Kidney (tissue), 13 donors: ENCODE measurements at regions not wholly inside any gene's neighbourhood (a gene's known extent, or its start where the extent isn't known, plus 50 kb on each side); places are given as distances from the start of the nearest gene placed in this dataset.

ENCODE experiments used
- DNase-seq, 5 donors: peaks; one replicate each; pipeline ENCODE4 v3.0.0-alpha.2; 2013 to 2020
- FAIRE-seq: peaks from 2 replicates; lab custom pipeline; 2012; peaks lifted over from hg19 to GRCh38; lab: Jason Lieb, UNC
- H3K27ac ChIP-seq, 2 donors: one replicate each; pipeline ENCODE4 v1.7.0; 2013; ENCODE audit warnings: low read depth in 2 of 2, low read length in 2 of 2, inconsistent platforms in 1 of 2
- H3K27me3 ChIP-seq: one replicate; pipeline ENCODE4 v1.7.1; 2013; ENCODE audit warnings: low read length, inconsistent platforms; ENCODE audit not compliant: control insufficient read depth, insufficient read depth
- H3K36me3 ChIP-seq, 3 donors: one replicate each; pipeline versions ENCODE4 v1.7.0 to v1.7.1; 2013; ENCODE audit warnings: low read length in 3 of 3, control low read depth in 1 of 3, inconsistent platforms in 1 of 3; ENCODE audit not compliant: insufficient read depth in 3 of 3, control insufficient read depth in 2 of 3
- H3K4me1 ChIP-seq, 3 donors: one replicate each; pipeline versions ENCODE4 v1.7.0 to v1.7.1; 2013; ENCODE audit warnings: low read length in 3 of 3, inconsistent platforms in 1 of 3, low read depth in 1 of 3; ENCODE audit not compliant: control insufficient read depth in 2 of 3, insufficient read depth in 2 of 3
- H3K4me3 ChIP-seq, 3 donors: one replicate each; pipeline versions ENCODE4 v1.7.0 to v1.8.1; 2013; ENCODE audit warnings: low read length in 3 of 3, control low read depth in 1 of 3, inconsistent platforms in 1 of 3
- H3K9ac ChIP-seq, 3 donors: one replicate each; pipeline versions ENCODE4 v1.7.0 to v1.7.1; 2013; ENCODE audit warnings: low read length in 3 of 3, control low read depth in 1 of 3, inconsistent platforms in 1 of 3
- H3K9me3 ChIP-seq, 3 donors: one replicate each; pipeline versions ENCODE4 v1.7.0 to v1.7.1; 2013; ENCODE audit warnings: low read length in 3 of 3, control low read depth in 1 of 3, inconsistent platforms in 1 of 3; ENCODE audit not compliant: control insufficient read depth in 2 of 3, insufficient read depth in 1 of 3
- CTCF ChIP-seq: IDR thresholded peaks from 3 replicates; pipeline ENCODE4 v1.5.1; 2012; ENCODE audit warnings: mild to moderate bottlenecking, moderate library complexity, borderline replicate concordance; ENCODE audit not compliant: insufficient read depth; ENCODE audit errors: extremely low read depth
- intact Hi-C: fragments of 100-400 bp; cut with DNase I; formaldehyde crosslinking; loops from one replicate; pipeline ENCODE4 v1.11.1; 2022
- donor health status: control.
- donor health status: control.
- donor health status: control.
- donor health status: control.
- donor health status: control.
- donor health status: DM: yes; HTN: yes; CAD: no.
- donor health status: Normal renal cell carcinoma (clear cell type).

- intact Hi-C loops, result no loop called here
- FAIRE-seq (no peak), DNase-seq (no peak)
- no peaks in the 10 kb centered on the region for H3K9me3 ChIP-seq
- H3K4me3 ChIP-seq, result no peak overlapping the region
- peaks cover 0 to 5% (median 3%) of the 10 kb centered on the region in 3 donors for H3K4me1 ChIP-seq
- no peaks in the 10 kb centered on the region for H3K27me3 ChIP-seq
- H3K36me3 ChIP-seq, result no peaks in the 10 kb centered on the region
- TF ChIP-seq CTCF, result no peak
- H3K27ac ChIP-seq, result no peak overlapping the region
- H3K9ac ChIP-seq, result no peak overlapping the region
Observed at GRCh38 chr4:102437111-102437510, 64.0 kb upstream of the NFKB1 start.

GRCh38 chr4:102438396-102439235, 62.5 kb upstream of the NFKB1 start:
- no peaks in the 10 kb centered on the region for H3K9me3 ChIP-seq
- no peak overlapping the region for H3K9ac ChIP-seq
- H3K4me1 ChIP-seq, result peaks cover 0 to 5% (median 3%) of the 10 kb centered on the region in 3 donors
- H3K27me3 ChIP-seq, result no peaks in the 10 kb centered on the region
- DNase-seq, result no peak
- intact Hi-C loops, result no loop called here
- H3K36me3 ChIP-seq, result no peaks in the 10 kb centered on the region
- H3K27ac ChIP-seq, result peak overlapping the region in 1 of 2 donors; percentile 65
- no peak overlapping the region for H3K4me3 ChIP-seq
- no peak for TF ChIP-seq CTCF
- FAIRE-seq, result no peak

- Histone ChIP-seq H3K9me3 (no peaks in the 10 kb centered on the region), H3K27ac (peak overlapping the region in 1 of 2 donors; percentile 65), H3K9ac (no peak overlapping the region), H3K27me3 (no peaks in the 10 kb centered on the region), H3K36me3 (no peaks in the 10 kb centered on the region), H3K4me1 (peaks cover 0 to 5% (median 3%) of the 10 kb centered on the region in 3 donors), H3K4me3 (no peak overlapping the region)
- intact Hi-C loops, result no loop called here
- DNase-seq, result peak in 2 of 5 donors; percentile 14 to 72
- TF ChIP-seq CTCF, result no peak
- peak; percentile 97 for FAIRE-seq
Observed at GRCh38 chr4:102439236-102439614, 61.9 kb upstream of the NFKB1 start.
